K562 (cell line): ENCODE measurements at regions not wholly inside any gene's neighbourhood (a gene's known extent, or its start where the extent isn't known, plus 50 kb on each side); places are given as distances from the start of the nearest gene placed in this dataset.
A peak's percentile ranks its signal among the peaks of the same experiment; 100 is the strongest.

ENCODE experiments used
- ADNP ChIP-seq: fragments of 200-800 bp; sonication (Bioruptor generic); IDR thresholded peaks from 2 replicates; pipeline ENCODE4 v1.6.1; 2016; ENCODE audit warnings: missing genetic modification characterization, missing compliant biosample characterization
- BMI1 ChIP-seq: fragments of 150-350 bp; IDR thresholded peaks from 2 replicates; pipeline ENCODE4 v1.6.1; 2014; ENCODE audit warnings: low read length
- CBFA2T3 ChIP-seq: fragments of 450-650 bp; IDR thresholded peaks from 2 replicates; pipeline ENCODE4 v1.6.1; 2017
- FIP1L1 ChIP-seq: fragments of 200-400 bp; formaldehyde crosslinking; IDR thresholded peaks from 2 replicates; pipeline ENCODE4 v1.6.1; 2018; ENCODE audit warnings: mild to moderate bottlenecking, low read depth, low read length; ENCODE audit not compliant: poor library complexity, severe bottlenecking
- FOSL1 ChIP-seq: fragments of 200-800 bp; sonication (Bioruptor generic); conservative IDR thresholded peaks from 2 replicates; pipeline ENCODE4 v1.6.1; 2016; ENCODE audit warnings: missing genetic modification characterization, missing compliant biosample characterization
- FOXA3 ChIP-seq, 2 experiments: fragments of 450-650 bp in 1 of 2; sonication (generic) in 1 of 2; formaldehyde crosslinking; IDR thresholded peaks in 1 of 2; conservative IDR thresholded peaks in 1 of 2; 2 replicates each; pipeline versions ENCODE4 v1.4.0 to v1.8.0; 2020 to 2022; ENCODE audit warnings: mild to moderate bottlenecking in 2 of 2, missing genetic modification reagents in 1 of 2
- FOXK1 ChIP-seq: sonication (generic); formaldehyde crosslinking; IDR thresholded peaks from 2 replicates; pipeline ENCODE4 v1.8.0; 2022; ENCODE audit warnings: missing genetic modification reagents, mild to moderate bottlenecking, borderline replicate concordance
- HEY1 ChIP-seq: fragments of 250-450 bp; sonication (Bioruptor Pico); IDR thresholded peaks from 2 replicates; pipeline ENCODE4 v1.5.0; 2020; ENCODE audit warnings: mild to moderate bottlenecking, moderate library complexity, borderline replicate concordance
- HNRNPLL ChIP-seq: fragments of 200-400 bp; formaldehyde crosslinking; IDR thresholded peaks from 2 replicates; pipeline ENCODE4 v1.6.1; 2017; ENCODE audit warnings: low read length, low read depth, mild to moderate bottlenecking; ENCODE audit not compliant: poor library complexity, severe bottlenecking
- ILK ChIP-seq: fragments of 450-650 bp; IDR thresholded peaks from 2 replicates; pipeline ENCODE4 v1.6.1; 2016; ENCODE audit warnings: missing genetic modification characterization, low read depth, mild to moderate bottlenecking, missing compliant biosample characterization, moderate library complexity, borderline replicate concordance
- KDM5B ChIP-seq: fragments of 200-600 bp; sonication (generic); IDR thresholded peaks from 2 replicates; pipeline ENCODE4 v1.6.1; 2012; ENCODE audit warnings: low read depth, mild to moderate bottlenecking, moderate library complexity, low read length, control low read depth, inconsistent platforms; ENCODE audit not compliant: insufficient replicate concordance
- L3MBTL2 ChIP-seq: fragments of 450-650 bp; IDR thresholded peaks from 2 replicates; pipeline ENCODE4 v1.6.1; 2016; ENCODE audit warnings: mild to moderate bottlenecking, moderate library complexity
- MCM2 ChIP-seq: fragments of 450-650 bp; IDR thresholded peaks from 2 replicates; pipeline ENCODE4 v1.6.1; 2017; ENCODE audit warnings: low read depth, mild to moderate bottlenecking
- MTA3 ChIP-seq: fragments of 450-650 bp; formaldehyde crosslinking; IDR thresholded peaks from 2 replicates; pipeline ENCODE4 v1.6.1; 2017; ENCODE audit warnings: mild to moderate bottlenecking, borderline replicate concordance
- NFE2L1 ChIP-seq: fragments of 450-650 bp; IDR thresholded peaks from 2 replicates; pipeline ENCODE4 v1.6.1; 2016; ENCODE audit warnings: missing genetic modification characterization, low read depth, mild to moderate bottlenecking, missing compliant biosample characterization, moderate library complexity, borderline replicate concordance
- NR1H2 ChIP-seq: sonication (generic); formaldehyde crosslinking; IDR thresholded peaks from 2 replicates; pipeline ENCODE4 v1.4.0; 2020; ENCODE audit warnings: mild to moderate bottlenecking, missing genetic modification reagents
- POLR2G ChIP-seq: fragments of 200-400 bp; formaldehyde crosslinking; IDR thresholded peaks from 2 replicates; pipeline ENCODE4 v1.6.1; 2017; ENCODE audit warnings: low read depth, mild to moderate bottlenecking, antibody characterized with exemption, low read length, moderate library complexity
- POLR3G ChIP-seq: IDR thresholded peaks from 2 replicates; pipeline ENCODE4 v1.6.1; 2011; ENCODE audit not compliant: insufficient read length, insufficient replicate concordance; ENCODE audit errors: extremely low read depth
- RAD51 ChIP-seq: fragments of 450-650 bp; IDR thresholded peaks from 2 replicates; pipeline ENCODE4 v1.7.1; 2016; ENCODE audit warnings: low read depth, mild to moderate bottlenecking, borderline replicate concordance
- SMAD2 ChIP-seq: fragments of 150-350 bp; IDR thresholded peaks from 2 replicates; pipeline ENCODE4 v1.6.1; 2014; ENCODE audit warnings: low read depth, mild to moderate bottlenecking, low read length
- STAT5B ChIP-seq: fragments of 250-450 bp; sonication (Bioruptor Pico); IDR thresholded peaks from 2 replicates; pipeline ENCODE4 v1.8.0; 2021; ENCODE audit warnings: mild to moderate bottlenecking, inconsistent platforms
- TEAD4 ChIP-seq, 2 experiments: sonication (generic) in 1 of 2; formaldehyde crosslinking in 1 of 2; IDR thresholded peaks; 2 replicates each; pipeline versions ENCODE4 v1.6.1 to v1.8.0; 2012 to 2022; ENCODE audit warnings: borderline replicate concordance in 1 of 2, inconsistent platforms in 1 of 2, low read length in 1 of 2, mild to moderate bottlenecking in 1 of 2, missing genetic modification reagents in 1 of 2
- ZFP30 ChIP-seq: fragments of 250-450 bp; sonication (Bioruptor Pico); IDR thresholded peaks from 2 replicates; pipeline ENCODE4 v1.8.0; 2022; ENCODE audit warnings: moderate library complexity, mild to moderate bottlenecking, inconsistent platforms, borderline replicate concordance
- ZNF134 ChIP-seq: fragments of 250-450 bp; sonication (Bioruptor Pico); conservative IDR thresholded peaks from 2 replicates; pipeline ENCODE4 v1.4.0; 2020
- ZNF282 ChIP-seq: sonication (generic); formaldehyde crosslinking; IDR thresholded peaks from 2 replicates; pipeline ENCODE4 v1.8.1; 2023; ENCODE audit warnings: missing genetic modification reagents
- ZNF699 ChIP-seq: fragments of 250-450 bp; sonication (Bioruptor Pico); IDR thresholded peaks from 2 replicates; pipeline ENCODE4 v1.8.0; 2021; ENCODE audit warnings: mild to moderate bottlenecking, moderate library complexity; ENCODE audit not compliant: insufficient replicate concordance
- TF ChIP-seq, protein P1 (sequence below): fragments of 250-450 bp; sonication (Bioruptor Pico); IDR thresholded peaks from 2 replicates; pipeline ENCODE4 v1.5.0; 2021
- TF ChIP-seq, protein P2 (sequence below): fragments of 450-650 bp; conservative IDR thresholded peaks from 2 replicates; pipeline ENCODE4 v1.6.1; 2016; ENCODE audit warnings: missing genetic modification characterization, low read depth, mild to moderate bottlenecking, missing compliant biosample characterization, moderate library complexity

DNA sequence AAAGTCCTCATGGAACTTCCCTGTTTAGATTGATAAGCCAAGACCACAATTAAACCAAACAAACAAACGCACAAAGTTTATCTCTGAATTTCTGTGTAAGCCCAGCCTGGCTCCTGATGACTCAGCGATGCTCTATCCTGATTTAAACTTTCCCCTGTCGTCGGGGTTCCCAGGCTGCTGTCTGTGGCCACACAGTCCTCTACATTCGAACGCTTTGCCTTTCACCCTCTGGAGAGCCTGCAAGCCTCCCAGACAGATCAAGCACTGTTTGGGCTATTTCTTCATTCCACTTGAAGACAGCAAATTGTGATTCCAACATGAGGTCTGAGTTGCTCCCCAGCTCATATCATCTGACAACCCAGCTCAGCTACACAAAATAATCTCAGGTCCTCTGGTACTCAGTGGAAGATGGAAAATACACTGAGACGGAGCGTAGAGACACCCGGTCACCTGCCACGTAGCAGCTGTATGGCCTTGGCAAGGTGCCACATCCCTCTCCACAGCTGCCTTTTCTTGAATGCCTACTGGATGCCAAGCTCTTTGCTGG, 51.2 kb downstream of the CYRIA start (continued):
- TF ChIP-seq NFE2L1 (no peak), POLR2G (no peak), NR1H2 (CRISPR knock-in tag) (no peak), FOXK1 (no peak), SMAD2 (no peak), FIP1L1 (no peak), HNRNPLL (no peak), FOSL1 (tag) (peak; percentile 96), MCM2 (no peak), ZNF134 (no peak), HEY1 (no peak; the same call in 1 of the 2 replicates), POLR3G (no peak), ILK (no peak), FOXA3 (CRISPR knock-in tag; conservative IDR thresholded peaks at IDR 0.05 in 1 of 2, IDR thresholded peaks at IDR 0.05 in 1 of 2) (peak in 1 of 2 experiments; percentile 53; a peak in 1 of 4 replicates), CBFA2T3 (peak; percentile 48; the same call in 1 of the 2 replicates), ZNF699 (no peak), MTA3 (peak; percentile 43; the same call in 1 of the 2 replicates), RAD51 (no peak), ADNP (tag) (0 out of 2 replicates have a peak, but pooled peaks have one; percentile 41), L3MBTL2 (no peak), KDM5B (no peak), ZFP30 (CRISPR knock-in tag) (no peak), TEAD4 (IDR thresholded peaks at IDR 0.05; ENCODE audit: low read length) (no peak; the same call in 1 of the 2 replicates), TEAD4 (CRISPR knock-in tag; IDR thresholded peaks at IDR 0.05; ENCODE audit: borderline replicate concordance) (no peak), BMI1 (no peak), ZNF282 (CRISPR knock-in tag) (no peak), STAT5B (CRISPR knock-in tag) (no peak)
- TF ChIP-seq, protein P1, sequence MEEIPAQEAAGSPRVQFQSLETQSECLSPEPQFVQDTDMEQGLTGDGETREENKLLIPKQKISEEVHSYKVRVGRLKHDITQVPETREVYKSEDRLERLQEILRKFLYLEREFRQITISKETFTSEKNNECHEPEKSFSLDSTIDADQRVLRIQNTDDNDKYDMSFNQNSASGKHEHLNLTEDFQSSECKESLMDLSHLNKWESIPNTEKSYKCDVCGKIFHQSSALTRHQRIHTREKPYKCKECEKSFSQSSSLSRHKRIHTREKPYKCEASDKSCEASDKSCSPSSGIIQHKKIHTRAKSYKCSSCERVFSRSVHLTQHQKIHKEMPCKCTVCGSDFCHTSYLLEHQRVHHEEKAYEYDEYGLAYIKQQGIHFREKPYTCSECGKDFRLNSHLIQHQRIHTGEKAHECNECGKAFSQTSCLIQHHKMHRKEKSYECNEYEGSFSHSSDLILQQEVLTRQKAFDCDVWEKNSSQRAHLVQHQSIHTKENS (CRISPR knock-in tag): no peak
- TF ChIP-seq, protein P2, sequence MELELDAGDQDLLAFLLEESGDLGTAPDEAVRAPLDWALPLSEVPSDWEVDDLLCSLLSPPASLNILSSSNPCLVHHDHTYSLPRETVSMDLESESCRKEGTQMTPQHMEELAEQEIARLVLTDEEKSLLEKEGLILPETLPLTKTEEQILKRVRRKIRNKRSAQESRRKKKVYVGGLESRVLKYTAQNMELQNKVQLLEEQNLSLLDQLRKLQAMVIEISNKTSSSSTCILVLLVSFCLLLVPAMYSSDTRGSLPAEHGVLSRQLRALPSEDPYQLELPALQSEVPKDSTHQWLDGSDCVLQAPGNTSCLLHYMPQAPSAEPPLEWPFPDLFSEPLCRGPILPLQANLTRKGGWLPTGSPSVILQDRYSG (tag): 0 out of 2 replicates have a peak, but pooled peaks have one; percentile 63
